SKM-1 treated with dmso at 0.1 percent for 144 hours (cell line): ENCODE measurements at regions not wholly inside any gene's neighbourhood (a gene's known extent, or its start where the extent isn't known, plus 50 kb on each side); places are given as distances from the start of the nearest gene placed in this dataset.
"Not testable (repeated sequence)": the region's sequence is repeated elsewhere in the genome, so short reads cannot be mapped to it uniquely, and the experiment has no call there.

Experiments
- DNase-seq: peaks from one replicate; lab custom pipeline; 2025; ENCODE audit not compliant: unreplicated experiment; lab: John Stamatoyannopoulos, UW

DNA sequence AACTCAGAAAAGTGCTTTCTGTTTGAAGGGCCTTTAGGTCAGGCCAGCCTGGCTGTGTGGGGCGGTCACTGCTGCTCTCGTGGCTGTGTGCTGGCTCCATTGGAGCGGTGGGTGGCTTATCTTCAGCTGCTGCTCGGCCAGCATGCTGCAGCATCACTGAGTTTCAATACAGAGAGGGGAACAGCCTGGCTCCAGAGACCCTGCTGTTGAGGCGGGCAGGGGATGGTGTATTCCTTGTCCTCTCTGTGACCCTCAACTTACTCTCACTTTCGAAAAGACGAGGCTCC, 248.5 kb upstream of the ONECUT1 start:
- DNase-seq, result no peak

DNA sequence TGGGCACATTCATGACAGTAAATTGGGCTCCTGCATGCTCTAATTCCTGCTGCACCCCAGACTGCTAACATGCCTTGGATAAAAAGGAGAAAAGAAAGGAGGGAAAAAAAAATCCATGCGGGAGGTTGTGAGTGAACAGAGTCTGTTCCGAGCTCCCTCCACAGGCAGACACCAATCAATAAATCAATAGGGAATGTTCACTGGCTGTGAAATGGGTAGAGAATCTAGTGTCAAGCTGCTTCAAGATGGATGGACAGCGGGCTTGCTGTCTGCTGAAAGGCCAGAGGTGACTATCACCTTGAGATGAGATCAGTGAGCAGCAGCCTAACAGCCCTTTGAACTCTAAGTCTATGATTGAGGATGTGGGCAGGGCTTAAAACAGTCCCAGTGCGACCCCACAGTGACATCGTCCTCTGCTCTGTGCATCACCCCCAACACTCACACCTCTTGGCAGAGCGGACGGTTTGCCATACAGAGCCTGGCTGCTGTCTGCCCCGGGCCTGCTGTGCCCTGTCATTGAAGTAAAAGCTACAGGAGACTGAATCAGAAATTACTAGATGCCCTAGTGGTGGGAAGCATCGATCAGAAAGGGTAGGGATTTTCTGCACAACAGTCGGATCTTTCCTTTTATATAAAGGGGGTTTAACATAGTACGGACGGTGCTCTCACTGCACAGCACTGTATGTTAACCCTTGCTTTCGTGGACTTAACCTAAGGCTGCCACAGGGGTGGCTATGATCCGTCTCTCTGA, 247.9 kb upstream of the ONECUT1 start:
- DNase-seq, result no peak

DNA sequence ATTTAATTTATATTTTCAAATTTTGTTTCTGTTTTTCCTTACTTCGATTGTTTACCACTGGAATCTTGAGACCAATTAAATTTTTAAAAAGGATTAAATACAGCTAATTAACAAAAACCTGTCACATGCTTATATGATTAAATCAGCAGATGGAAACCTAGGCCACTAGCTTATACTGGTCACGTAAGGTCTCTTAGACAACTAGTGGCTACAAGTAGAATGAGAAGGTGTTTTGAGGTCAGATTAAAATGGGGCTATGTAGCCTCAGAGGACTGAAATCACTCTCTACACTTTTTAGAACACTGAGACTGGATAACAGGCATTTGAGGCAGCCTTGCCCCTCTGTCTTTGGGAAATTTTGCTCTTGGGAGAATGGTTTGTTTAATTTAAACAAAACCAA, 246.5 kb upstream of the ONECUT1 start:
- DNase-seq, result no peak

DNA sequence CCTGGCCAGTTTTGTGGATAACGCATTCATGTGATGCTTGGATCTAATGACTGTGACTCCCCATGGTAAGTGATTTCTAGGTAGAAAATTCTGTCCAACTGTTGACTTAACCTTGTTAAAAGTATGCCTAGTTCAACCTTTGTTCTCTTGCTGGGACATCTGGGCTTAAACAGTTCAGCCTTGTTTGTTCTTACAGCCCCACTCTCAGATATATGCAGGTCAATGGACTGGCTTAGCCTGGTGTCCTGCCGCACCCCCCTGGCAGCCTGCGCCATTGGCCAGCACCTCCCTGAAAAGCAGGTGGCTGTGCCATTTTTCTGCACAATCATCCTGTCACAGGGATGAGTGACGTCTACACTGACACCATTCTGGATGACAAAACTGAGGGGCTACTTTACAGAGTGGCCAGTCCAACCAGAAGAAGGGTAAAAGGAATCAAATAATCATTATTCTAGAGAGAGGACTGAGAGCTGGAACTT, 244.7 kb upstream of the ONECUT1 start:
- DNase-seq, result no peak

DNA sequence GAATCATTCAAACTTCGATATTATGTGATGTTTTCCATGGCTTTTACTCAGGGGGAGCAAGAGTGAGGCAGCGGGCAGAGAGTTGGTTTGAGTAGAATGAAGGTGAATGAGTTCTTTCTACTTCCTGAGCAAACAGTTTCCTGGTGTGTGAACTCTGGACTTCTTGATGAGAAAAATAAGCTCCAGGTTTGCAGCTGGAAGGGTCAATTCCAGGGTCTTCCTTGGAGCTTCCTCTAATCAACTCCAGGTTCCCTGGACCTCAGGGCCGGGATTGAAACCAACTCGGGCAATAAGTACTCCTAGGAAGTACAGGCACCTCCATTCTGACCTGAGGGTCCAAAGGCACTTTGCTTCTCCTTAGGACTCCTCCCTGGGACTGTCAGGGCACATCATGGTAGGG, 243.6 kb upstream of the ONECUT1 start:
- no peak for DNase-seq

DNA sequence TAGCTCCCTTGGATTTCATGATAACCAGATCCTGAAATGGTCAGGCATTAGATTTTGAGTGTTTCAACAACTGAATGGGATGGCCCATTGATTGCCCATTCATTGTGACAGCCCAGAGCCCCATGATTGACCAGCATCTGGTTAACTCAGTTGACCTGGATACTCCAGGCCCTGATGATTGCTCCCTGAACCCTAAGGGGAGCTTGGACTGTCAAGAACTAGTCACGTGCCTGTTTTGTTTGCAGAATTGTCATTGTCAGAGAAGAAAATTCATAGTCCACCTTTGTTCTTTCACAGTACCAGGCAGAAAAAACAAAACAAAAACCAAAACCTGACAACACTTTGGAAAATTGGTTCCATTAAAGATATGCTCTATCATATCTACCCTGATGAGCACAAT, 241.3 kb upstream of the ONECUT1 start:
- DNase-seq, result no peak

DNA sequence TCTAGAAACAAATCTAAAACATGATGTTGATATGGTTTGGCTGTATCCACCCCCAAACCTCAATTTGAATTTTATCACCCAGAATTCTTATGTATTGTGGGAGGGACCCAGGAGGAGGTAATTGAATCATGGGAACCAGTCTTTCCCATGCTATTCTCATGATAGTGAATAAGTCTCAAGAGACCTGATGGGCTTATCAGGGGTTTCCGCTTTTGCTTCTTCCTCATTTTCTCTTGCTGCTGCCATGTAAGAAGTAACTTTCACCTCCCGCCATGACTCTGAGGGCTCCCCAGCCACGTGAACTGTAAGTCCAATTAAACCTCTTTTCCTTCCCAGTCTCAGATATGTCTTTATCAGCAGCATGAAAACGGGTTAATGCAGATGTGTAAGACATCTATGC, 232.7 kb upstream of the ONECUT1 start:
- DNase-seq, result no peak

DNA sequence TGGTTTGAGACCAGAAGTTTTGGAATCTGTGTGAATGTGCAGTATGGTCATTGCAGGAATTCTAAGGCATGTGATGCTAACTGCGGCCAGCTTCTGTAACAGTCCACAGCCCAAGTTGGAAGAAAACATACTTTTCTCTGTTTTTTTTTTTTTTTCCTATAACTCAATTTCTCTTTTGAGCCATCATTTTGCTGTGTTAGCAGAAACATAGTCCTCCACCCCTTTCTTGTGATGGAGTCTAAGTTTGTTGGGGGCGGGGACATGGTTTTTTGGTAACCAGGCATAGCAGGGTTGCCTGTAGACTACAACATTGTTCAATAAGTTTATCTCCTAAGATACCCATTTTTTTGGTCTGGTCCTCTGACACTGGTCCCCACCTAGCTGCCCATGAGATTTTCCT, 223.2 kb upstream of the ONECUT1 start:
- no peak for DNase-seq

DNA sequence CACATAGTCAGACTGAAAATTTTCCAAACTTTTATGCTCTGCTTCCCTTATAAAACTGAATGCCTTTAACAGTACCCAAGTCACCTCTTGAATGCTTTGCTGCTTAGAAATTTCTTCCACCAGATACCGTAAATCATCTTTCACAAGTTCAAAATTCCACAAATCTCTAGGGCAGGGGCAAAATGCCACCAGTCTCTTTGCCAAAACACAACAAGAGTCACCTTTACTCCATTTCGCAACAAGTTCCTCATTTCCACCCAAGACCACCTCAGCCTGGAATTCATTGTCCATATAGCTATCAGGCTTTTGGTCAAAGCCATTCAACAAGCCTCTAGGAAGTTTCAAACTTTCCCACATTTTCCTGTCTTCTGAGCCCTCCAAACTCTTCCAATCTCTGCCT, 221.6 kb upstream of the ONECUT1 start:
- DNase-seq, result not testable (repeated sequence)

DNA sequence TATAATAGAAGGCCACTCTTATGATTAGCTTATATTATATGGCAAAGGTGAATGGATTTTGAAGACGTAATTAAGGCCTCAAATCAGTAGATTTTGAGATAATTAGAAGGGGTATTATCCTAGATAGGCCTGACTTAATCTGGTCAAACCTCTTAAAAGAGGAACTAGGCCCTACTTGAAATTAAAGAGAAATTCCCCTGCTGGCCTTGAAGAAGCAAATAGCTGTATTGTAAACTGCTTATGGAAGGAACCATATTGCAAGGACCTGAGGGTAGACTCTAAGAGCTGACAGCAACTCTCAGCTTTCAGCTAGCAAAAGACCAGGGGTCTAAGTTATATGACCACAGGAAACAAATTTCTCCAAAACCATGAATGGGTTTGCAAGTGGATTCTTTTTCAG, 219.0 kb upstream of the ONECUT1 start:
- DNase-seq, result no peak

DNA sequence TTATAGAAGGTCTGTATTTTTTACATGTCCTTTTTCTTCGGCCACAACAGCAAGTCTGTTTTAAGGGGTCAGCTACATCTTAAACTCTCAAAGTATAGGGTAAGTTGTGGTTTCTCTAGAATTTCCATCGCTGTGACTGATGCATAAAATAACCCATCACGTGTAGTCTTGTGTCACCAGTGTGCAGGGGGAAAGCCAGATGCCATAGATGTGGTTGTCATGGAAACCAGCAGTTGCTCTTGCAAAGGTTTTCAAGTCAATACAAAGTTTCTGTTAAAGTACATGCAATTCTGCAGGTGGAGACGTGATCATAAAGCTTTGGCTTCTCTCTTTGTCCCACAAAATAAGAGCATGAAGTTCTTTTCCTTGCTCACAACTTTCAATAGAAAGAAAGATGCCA, 210.3 kb upstream of the ONECUT1 start:
- no peak for DNase-seq

DNA sequence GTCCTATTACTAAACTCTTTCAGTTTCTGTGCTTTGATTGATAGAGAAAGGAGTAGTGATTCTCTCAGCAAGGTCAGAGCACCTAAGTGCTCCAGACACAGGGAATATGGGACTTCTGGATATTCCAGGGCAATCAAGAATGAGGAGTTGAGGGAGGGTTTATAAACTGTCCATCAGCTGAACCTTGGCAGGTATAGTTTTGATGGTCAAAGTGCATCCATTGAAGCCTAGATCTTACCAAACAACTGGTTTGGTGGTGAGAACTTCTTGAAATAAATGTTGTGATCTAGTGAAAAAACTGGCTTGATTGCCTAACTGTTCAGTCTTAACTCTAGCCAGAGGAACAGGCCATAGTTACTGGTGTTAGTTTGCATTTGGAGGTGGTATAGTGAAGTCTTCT, 207.0 kb upstream of the ONECUT1 start:
- no peak for DNase-seq

DNA sequence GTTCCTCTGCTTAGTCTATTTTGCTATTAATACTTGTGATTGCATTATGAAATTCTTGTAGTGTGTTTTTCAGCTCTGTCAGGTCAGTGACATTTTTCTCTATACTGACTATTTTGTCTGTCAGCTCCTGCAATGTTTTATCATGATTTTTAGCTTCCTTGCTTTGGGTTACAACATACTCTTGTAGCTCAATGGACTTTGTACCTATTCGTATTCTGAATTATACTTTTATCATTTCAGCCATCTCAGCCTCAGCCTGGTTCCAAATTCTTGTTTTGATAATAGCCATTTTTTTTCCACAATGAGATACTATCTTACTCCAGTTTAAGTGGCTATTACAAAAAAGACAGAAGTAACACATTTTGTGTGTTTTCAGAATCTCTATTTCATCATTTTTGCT, 204.2 kb upstream of the ONECUT1 start:
- no peak for DNase-seq

DNA sequence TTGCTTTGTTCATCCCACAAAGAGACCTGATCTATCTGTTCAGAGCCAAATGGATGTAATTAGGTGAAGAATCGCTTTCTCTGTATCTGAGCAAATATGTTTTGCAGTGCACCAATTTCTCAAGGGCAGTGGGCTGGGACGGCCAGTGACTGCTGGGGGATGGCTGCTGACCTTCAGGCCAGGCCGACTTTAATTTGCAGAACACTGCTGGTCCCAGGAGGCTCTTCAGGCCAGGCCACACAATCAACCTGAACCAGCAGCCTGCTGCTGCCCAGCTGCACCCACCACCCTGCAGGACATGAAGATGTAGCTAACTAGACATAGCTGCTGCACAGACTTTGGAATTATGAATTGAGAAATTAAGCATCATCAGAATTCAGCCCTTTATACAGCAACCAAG, 194.4 kb upstream of the ONECUT1 start:
- no peak for DNase-seq

DNA sequence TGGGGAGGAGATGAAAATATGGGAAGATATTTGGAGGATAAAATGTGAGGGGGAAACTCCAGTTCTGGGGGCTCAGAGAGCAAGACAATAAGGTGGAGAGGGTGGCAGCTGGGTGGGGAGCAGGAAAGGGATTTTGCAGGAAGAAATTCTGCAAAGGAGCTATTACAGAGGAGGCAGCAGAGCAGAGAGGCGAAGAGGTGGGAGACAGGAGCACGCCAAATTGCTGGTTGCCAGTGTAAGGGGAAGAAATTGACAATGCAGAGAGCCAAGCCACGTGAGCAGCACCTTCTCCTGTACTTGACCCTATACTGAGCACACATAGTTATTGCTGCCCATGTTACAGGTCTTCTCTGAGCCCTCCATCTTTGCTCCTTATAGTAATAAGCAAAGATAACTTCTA, 190.3 kb upstream of the ONECUT1 start:
- no peak for DNase-seq

DNA sequence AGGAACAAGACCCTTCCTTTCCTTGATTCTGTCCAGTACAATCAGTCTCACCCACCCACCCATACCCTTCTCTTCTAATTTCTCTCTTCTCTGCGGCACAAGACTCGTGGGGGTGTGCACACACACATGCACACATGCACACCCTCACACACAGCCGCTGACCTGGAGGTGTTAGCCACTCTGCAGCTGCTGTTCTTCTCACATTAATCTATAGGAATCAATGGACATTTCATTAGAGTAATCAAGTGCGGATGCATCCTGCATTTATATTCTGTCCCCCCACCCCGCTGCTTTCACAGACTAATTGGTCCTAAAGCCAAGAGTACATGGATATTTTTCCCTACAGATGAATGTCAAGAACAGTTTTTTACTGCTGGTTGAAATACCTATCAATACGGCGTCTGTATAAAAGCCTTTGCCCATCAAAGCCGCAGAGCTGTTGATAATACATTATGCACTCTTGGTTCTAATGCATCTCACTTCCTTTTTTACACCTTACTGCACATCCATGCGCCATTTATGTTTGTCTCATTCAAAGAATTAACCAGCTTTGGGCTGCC, 186.5 kb upstream of the ONECUT1 start:
- no peak for DNase-seq

DNA sequence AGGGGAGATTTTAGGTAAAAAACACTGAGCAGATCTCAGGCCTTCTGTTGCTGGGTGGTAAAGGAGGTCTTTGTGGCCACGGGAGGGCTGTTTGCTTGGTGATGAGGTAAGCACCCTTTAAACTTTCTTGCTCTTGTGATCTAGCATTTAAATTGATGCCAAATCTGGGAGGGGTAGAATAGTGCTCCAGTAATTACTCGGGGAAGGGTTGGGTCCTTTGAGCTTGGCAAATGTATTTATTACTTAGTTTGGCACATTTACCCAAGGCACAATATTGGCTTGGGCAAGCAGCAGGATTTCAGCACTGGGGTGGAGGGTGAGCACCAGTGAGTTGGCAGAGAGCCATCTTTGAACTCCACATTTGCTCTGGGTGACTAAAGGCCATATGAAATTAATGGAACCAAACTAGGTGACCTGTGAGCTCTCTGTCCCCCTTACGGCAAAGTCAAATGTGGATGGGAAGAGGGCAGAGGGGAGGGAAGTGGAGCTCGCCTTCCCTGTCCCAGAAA, 185.9 kb upstream of the ONECUT1 start:
- no peak for DNase-seq

DNA sequence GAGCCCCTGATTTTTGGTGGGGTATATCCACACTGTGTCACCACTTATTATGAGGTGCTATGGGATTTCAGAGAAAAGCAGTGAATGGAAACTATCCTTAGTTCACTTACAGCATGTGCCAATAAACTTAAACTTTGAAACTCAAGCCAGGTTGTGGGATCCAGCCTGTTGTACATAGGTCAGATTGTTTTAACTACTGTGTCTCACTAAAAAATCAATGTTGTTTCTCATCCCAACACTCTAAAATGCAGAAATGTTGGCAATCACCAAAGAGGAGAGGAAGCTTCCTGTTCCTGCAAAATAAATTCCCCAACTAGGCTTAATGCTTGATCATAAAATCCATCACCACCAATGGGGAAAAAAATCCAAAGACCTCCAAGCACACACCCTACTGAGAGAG, 173.7 kb upstream of the ONECUT1 start:
- DNase-seq, result no peak

DNA sequence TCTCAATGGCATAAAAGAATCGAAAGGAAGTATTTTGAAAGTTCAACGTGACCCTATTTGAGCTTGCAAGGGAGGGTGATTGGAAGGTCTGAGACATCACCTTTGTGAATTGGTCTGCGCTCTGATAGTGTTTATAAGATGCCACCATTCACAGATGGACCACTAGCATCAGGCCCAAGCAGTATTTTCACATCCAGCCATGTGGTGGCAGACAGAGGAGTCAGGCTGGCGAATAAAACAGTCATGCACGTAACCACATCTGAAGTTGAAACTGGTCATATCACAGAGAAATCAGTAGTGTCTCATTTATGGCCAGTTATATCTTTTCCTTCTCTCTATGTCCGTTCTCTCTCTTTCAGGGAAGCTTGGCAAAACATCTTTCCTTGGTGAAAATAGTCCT, 170.1 kb upstream of the ONECUT1 start:
- no peak for DNase-seq

DNA sequence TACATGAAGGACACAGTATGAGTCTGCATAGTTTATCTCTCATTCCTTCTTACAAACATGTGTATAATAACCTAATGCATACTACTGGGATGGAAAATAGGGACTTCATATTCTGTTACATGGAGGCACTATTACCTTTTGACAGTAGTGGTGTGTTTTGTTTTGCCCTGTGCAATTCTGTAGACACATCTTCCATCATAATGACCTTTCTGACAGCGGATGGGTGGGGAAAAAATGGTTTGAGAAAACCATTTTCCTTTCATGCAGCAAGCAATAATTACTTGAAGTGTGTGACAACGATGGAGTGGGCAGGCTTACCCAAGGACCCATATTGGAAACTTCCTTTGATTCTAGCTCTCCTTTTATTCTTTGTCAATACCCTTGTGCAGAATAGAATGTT, 153.6 kb upstream of the ONECUT1 start:
- DNase-seq, result no peak

DNA sequence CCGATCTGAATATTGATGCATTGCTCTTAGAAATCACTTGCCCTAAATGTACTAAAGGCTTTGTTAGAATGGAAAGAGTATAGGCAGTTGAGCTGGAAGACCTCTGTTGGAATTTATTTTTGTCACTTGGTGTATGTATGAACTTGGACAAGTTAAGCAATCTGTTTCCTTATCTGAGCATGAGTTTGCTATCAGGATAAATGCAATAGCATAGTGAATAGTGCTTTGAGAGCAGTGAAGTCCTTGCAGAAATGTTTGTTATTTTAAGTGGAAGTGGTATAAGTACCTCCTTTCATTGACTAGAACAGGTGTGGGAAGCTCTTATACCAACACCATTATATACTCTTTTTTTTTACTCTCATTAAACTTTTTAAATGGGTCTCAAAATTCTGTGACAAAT, 146.4 kb upstream of the ONECUT1 start:
- no peak for DNase-seq

DNA sequence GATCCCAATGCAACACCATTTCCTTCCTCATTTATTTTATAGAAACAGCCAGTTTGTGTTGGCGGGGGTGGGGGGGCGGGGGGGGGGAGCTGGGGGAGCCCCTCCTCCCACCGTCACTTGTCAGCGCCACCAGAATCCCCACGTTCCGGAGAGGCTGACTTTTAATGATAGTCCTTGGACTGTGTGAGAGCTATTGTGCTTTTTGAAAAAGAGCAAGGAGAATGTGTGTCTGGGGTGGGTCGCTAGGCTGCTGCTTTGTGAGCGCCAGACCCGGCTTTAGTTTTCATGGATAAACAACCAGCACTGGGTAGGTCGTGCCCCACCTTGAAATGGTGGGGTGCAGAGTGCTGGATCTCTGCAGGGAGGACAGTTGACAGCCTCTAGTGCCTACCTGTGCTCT, 135.0 kb upstream of the ONECUT1 start:
- DNase-seq, result no peak

DNA sequence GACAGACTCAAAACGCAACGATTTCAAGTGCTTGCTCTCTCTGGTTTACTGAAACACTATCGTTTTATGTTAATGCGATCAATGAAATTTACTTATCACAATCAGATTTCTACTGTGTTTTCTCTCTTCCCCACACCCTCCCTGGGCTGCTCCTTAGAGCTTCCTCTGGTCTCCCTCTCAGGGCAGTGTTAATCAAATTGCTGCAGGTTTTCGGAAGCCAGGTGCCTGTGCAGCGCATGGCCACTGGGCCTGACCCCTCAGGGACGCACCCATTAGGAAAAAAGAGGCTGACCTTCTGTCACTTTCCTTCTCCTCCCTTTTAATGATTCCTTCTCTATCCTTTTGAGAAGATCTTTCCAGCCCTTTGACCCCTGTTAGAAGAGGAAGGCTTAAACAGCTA, 134.5 kb upstream of the ONECUT1 start:
- no peak for DNase-seq
